GM23248 (cell line): ENCODE measurements at regions not wholly inside any gene's neighbourhood (a gene's known extent, or its start where the extent isn't known, plus 50 kb on each side); places are given as distances from the start of the nearest gene placed in this dataset.

Experiments used
- EZH2 ChIP-seq: fragments of 200-600 bp; sonication (generic); IDR thresholded peaks from 2 replicates; pipeline ENCODE4 v1.6.1; 2018; ENCODE audit warnings: antibody characterized with exemption, mild to moderate bottlenecking; ENCODE audit not compliant: insufficient read depth, poor library complexity, severe bottlenecking
- EZH2phosphoT487 ChIP-seq: fragments of 200-600 bp; sonication (generic); IDR thresholded peaks from 2 replicates; pipeline ENCODE4 v1.6.1; 2018; ENCODE audit warnings: antibody characterized with exemption, moderate library complexity, mild to moderate bottlenecking, low read depth; ENCODE audit not compliant: insufficient read depth

DNA sequence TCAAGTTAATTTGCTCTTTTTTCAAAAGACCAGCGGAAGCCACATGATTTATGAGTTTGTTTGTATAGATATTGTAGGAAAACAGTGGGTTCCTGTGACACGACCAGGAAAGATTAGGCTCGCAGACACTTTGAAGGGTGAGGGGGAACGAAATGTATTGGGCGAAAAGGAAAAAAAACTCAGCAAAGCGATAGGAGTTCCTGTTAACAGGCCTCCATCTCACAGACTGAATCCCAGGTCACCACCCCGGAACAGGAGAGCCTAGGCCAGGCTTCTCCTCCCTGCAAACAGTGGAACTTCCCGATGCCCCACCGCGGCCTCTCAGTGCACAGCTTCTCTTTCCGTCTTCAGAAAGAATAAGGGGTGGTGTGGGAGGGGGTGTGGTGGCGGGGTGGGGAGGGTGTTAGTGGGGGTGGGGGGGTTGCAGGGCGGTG is 181.8 kb upstream of the GPRIN3 start:
- TF ChIP-seq EZH2 (no peak), EZH2phosphoT487 (no peak)
